Activated B cell treated with CpG ODN at 0.5 μM for 24 hours (primary cell): ENCODE measurements at regions not wholly inside any gene's neighbourhood (a gene's known extent, or its start where the extent isn't known, plus 50 kb on each side); places are given as distances from the start of the nearest gene placed in this dataset.
"Not testable (repeated sequence)": the region's sequence is repeated elsewhere in the genome, so short reads cannot be mapped to it uniquely, and the experiment has no call there.

ENCODE experiments used
- ATAC-seq: fragments of 200-7000 bp; cut with Tn5 transposase; one replicate; pipeline ENCODE4 v1.10.0; 2021; ENCODE audit warnings: low read depth, mild to moderate bottlenecking, moderate library complexity
- CTCF ChIA-PET: fragments of 350-600 bp; sonication (Branson Sonifier 250); formaldehyde crosslinking; loops from one replicate; lab custom pipeline; 2021; ENCODE audit warnings: antibody characterized with exemption; lab: Charles Lee
- POLR2A ChIA-PET: fragments of 350-600 bp; sonication (Branson Sonifier 250); formaldehyde crosslinking; loops from one replicate; lab custom pipeline; 2021; ENCODE audit warnings: antibody characterized with exemption; lab: Charles Lee
- DNase-seq: peaks from one replicate; pipeline ENCODE4 v3.0.0; 2022
- H3K27ac Mint-ChIP-seq: one replicate; pipeline ENCODE4 v1.8.0; 2020; ENCODE audit warnings: mixed read lengths
- H3K27me3 Mint-ChIP-seq: one replicate; pipeline ENCODE4 v1.8.0; 2021; ENCODE audit warnings: mixed read lengths
- H3K36me3 Mint-ChIP-seq: one replicate; pipeline ENCODE4 v1.8.0; 2021; ENCODE audit warnings: low read depth, mixed read lengths
- H3K4me1 Mint-ChIP-seq: one replicate; pipeline ENCODE4 v1.8.0; 2021; ENCODE audit warnings: mixed read lengths
- H3K4me3 Mint-ChIP-seq: one replicate; pipeline ENCODE4 v1.8.0; 2020; ENCODE audit warnings: mild to moderate bottlenecking, mixed read lengths
- H3K9me3 Mint-ChIP-seq: one replicate; pipeline ENCODE4 v1.8.0; 2020; ENCODE audit warnings: mixed read lengths
- CTCF ChIP-seq: fragments of 200-600 bp; IDR thresholded peaks from one replicate; pipeline ENCODE4 v1.8.0; 2022; ENCODE audit warnings: antibody characterized with exemption, mild to moderate bottlenecking
- intact Hi-C: fragments of 100-400 bp; cut with micrococcal nuclease; formaldehyde crosslinking; loops from one replicate; pipeline ENCODE4 v1.15.1; 2024

- no peak overlapping the region for H3K27ac Mint-ChIP-seq
- no peak overlapping the region for H3K4me3 Mint-ChIP-seq
- intact Hi-C loops: no loop called here
- no peaks in the 10 kb centered on the region for H3K27me3 Mint-ChIP-seq
- no peak for DNase-seq
- CTCF ChIA-PET: no interaction called here
- no peak for ATAC-seq
- no peaks in the 10 kb centered on the region for H3K36me3 Mint-ChIP-seq
- POLR2A ChIA-PET: no interaction called here
- H3K9me3 Mint-ChIP-seq: no peaks in the 10 kb centered on the region
- no peak for TF ChIP-seq CTCF
- H3K4me1 Mint-ChIP-seq: no peaks in the 10 kb centered on the region
Measured at GRCh38 chr4:57184378-57185029, 74.3 kb upstream of the IGFBP7 start.

GRCh38 chr4:57182132-57182874 lies 72.1 kb upstream of the IGFBP7 start:
- Mint-ChIP-seq H3K4me1 (no peaks in the 10 kb centered on the region), H3K9me3 (no peaks in the 10 kb centered on the region), H3K27ac (no peak overlapping the region), H3K27me3 (no peaks in the 10 kb centered on the region), H3K4me3 (no peak overlapping the region), H3K36me3 (no peaks in the 10 kb centered on the region)
- no peak for TF ChIP-seq CTCF
- ATAC-seq (no peak), DNase-seq (no peak)
- intact Hi-C loops: no loop called here
- ChIA-PET CTCF (no interaction called here), POLR2A (no interaction called here)

- H3K4me3 Mint-ChIP-seq, ATAC-seq, DNase-seq, CTCF ChIA-PET, intact Hi-C loops, H3K27ac Mint-ChIP-seq, POLR2A ChIA-PET, H3K27me3 Mint-ChIP-seq, H3K9me3 Mint-ChIP-seq, H3K36me3 Mint-ChIP-seq, H3K4me1 Mint-ChIP-seq: not testable (repeated sequence)
Measured at GRCh38 chr4:57173136-57173535, 63.0 kb upstream of the IGFBP7 start.

GRCh38 chr4:57172065-57172464 lies 61.9 kb upstream of the IGFBP7 start:
- no peak for TF ChIP-seq CTCF
- Mint-ChIP-seq H3K36me3 (no peaks in the 10 kb centered on the region), H3K4me3 (no peak overlapping the region), H3K27me3 (no peaks in the 10 kb centered on the region), H3K4me1 (no peaks in the 10 kb centered on the region), H3K9me3 (no peaks in the 10 kb centered on the region), H3K27ac (no peak overlapping the region)
- ATAC-seq (no peak), DNase-seq (no peak)
- CTCF ChIA-PET: interaction anchor here (0.8 kb wide), 1 partner anchor 9 kb away, joined by 3 read pairs; no protein-coding TSS in a partner anchor
- intact Hi-C loops: no loop called here
- POLR2A ChIA-PET: interaction anchor here (0.7 kb wide), 1 partner anchor 557 kb away, joined by 3 read pairs; no protein-coding TSS in a partner anchor

GRCh38 chr4:57168982-57169381 lies 58.8 kb upstream of the IGFBP7 start:
- DNase-seq (no peak), ATAC-seq (no peak)
- POLR2A ChIA-PET: no interaction called here
- Mint-ChIP-seq H3K4me1 (peaks cover 6% of the 10 kb centered on the region), H3K36me3 (no peaks in the 10 kb centered on the region), H3K9me3 (no peaks in the 10 kb centered on the region), H3K4me3 (no peak overlapping the region), H3K27ac (no peak overlapping the region), H3K27me3 (peaks cover 11% of the 10 kb centered on the region)
- intact Hi-C loops: no loop called here
- CTCF ChIA-PET: no interaction called here
- no peak for TF ChIP-seq CTCF
